ENCODE measurements at regions not wholly inside any gene's neighbourhood (a gene's known extent, or its start where the extent isn't known, plus 50 kb on each side); places are given as distances from the start of the nearest gene placed in this dataset.
A peak's percentile ranks its signal among the peaks of the same experiment; 100 is the strongest.

DNA sequence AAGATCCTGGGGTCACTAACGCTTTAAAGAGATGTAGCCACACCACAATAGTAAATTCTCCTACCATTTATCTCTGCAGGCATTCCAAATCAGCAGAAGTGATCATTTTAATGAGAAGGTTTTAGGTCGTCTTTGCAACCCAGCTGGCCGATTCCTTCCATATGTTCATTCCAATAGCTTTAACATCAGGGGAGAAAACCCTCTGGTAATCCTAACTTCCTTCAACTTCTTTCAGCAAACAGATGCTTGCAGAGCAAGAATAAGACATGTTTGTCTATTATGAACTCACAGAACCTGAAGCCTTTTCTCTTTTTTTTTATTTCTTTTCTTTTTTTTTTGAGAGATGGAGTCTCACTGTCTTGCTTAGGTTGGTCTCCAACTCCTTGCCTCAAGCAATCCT is 498.6 kb upstream of the SLITRK1 start:
- DNase-seq = no peak

DNA sequence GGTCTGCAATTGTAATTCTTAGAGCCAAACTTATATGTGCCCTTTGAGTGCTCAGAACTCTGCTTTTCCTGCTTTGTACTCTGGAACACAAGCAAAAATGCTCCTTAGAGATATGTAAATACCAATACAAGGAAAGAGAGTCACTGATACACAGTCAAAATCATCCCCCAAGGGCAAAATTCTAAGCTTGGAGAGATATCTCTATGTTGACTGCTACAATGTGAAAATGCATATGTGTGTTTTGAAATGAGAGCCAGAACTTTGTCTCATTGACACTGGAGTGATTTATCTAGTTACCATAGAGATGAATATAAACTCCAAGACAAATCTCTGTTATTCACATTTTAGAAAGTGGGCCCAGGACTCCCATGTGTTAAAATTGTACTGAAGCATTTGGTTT is 494.8 kb upstream of the SLITRK1 start:
- DNase-seq = no peak

DNA sequence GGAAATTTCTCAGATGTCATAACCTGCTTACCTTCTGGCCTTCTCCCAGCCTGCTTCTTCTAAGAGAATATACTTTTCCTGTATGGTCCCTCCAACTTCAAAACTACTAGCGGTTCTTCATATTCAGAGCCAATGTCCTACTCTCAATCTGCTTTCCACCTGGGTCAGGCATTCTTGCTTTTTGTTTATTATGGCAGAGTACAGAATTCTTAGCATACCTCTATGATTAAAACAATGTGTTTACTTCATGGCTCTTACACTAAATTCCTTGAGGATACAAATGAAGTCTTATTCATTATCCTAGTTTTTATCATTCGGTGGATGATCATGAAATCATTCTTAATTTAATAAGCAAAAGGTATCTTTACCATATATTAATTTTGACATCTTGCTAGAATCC is 484.2 kb upstream of the SLITRK1 start:
- DNase-seq = no peak

DNA sequence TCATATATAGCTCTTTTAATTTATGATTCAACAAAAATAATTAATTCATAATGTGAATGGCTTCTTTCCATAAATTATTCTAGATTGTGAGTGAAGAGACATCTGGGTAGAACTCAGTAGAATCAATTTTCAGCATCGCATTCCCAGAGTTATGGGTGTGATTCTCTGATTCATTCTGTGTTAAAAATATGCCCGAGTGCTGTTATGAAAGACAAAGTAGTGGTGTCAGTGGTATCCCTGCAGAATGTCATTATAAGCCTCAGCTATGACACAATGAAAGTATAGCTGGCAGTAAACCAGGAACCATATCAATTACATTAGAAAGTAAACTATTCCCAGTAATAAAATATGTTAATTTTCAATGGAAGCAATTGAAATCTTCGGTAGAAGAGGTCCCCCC is 480.5 kb upstream of the SLITRK1 start:
- no peak for DNase-seq

DNA sequence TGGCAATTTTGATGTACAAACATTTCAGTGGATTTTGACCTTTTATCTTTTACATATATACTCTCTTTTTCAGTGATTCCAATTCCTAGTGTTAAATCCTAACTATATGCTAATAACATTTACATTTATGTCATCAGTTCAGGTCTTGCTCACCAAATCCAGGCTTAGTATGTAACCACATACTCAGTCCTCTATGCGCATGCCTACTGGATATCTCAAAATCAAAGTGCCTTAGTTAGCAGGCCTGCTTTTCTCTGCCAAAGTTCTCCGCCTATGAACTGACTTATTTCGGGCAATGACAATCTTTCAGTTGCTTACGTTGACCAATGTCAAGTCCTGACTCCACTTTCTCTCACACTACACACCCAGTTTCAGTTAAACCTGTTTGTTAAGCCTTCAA is 478.5 kb upstream of the SLITRK1 start:
- no peak for DNase-seq

DNA sequence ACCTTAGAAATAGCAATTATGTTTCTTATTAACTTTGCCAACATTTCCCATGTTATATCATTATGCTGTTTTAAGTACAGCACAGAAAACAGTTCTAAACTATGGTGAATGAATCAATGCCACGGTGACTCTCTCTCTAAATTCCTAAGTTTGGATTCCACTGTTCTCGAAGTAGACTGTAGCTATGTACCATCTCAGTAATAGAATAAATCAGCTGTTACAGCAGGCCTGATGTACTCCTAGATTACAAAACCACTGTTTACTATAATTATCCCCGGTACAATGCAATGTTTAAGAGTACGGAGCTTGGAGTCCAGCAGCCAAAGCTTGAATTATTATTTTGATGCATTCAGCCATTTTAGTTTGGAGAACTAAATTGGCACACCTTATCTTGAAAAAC is 476.3 kb upstream of the SLITRK1 start:
- no peak for DNase-seq

DNA sequence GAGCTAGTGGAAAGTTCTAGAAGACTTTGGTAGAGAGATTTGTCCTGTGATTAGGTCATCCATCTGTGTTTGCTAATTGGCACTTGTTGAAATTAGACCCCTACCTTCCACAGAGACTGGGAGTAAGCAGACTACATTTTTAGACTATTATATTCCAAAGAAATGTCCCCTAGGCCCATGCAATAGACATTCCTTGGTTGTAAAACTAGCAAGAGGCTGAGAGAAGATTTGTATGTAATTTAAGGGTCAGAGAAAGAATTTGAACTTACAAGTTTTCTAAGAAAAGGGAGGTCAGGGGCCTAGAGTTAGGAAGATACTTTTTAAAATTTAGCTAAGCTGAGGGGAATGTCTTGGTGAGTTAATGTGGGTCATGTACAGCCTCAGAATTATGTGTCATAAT is 470.7 kb upstream of the SLITRK1 start:
- no peak for DNase-seq

DNA sequence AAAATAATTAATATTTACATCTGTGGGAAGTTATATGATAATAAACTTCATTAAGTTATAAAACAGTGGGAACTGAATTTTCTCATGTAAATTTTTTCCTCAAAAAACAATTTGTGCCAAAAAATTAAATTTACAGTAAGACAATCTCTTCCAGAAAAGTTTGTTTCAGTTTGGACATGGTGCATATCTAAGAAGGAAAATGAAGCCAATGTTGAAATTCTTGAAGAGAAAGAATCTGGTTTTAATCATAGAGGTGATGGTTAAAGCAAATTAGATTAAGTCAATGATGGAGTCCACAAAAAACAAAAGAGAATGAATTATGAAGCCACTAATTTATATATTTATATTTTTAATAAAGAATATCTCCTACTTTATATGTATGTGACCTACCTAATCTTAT is 457.2 kb upstream of the SLITRK1 start:
- DNase-seq = no peak

DNA sequence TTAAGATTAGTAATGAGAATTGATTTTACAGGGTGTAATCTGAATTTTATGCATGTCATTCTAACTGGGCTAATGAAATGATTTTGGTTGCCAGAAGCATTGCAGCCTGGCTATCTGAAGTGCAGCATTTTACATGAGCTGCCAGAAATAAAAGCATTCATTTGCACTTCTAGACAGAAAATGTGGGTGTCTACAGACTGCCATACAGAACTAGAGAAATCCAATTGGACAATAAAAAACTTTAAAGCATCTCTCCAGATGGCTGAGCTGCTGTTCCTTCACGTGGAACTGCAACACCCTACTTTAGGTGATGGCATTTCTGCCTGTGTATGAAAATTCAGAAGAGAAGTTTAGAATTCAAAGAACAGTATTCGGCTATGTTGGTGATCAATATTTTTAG is 450.1 kb upstream of the SLITRK1 start:
- DNase-seq = no peak

DNA sequence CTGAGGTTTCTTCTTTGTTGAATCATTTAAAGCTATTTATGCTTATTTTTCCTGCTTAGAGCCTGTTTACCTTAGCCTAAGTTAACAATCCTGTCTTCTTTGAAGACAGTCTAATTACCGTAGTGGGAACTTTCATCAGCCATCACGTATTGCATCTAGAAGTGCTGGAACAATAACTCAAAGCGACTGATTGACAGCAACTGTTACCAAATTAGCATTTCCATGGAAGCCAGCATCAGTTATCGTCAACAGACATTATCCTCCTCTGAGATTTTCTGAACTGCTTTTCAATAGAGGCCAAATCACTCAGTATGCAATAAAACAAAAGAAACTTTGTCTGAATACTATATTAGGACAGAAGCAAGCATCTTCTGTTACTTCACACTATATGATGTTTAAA is 433.3 kb upstream of the SLITRK1 start:
- DNase-seq = no peak

DNA sequence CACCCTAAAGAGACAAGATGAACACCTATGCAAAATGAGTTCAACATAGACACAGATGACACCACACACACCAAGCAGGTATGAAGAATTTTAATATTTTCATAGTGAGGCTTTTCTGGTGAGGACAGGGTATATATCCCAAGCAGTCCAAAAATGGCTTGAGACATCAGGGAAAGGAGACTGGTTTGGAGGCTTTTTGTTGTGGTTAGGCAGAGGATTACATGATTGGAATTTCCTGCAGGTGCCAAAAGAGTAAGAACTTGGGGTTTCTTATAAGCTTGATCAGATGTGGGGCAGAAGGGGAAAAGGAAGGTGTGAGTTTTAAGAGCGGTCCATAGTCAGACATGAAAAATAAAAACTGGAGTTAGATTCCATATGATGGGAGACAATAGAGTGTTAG is 420.8 kb upstream of the SLITRK1 start:
- no peak for DNase-seq

DNA sequence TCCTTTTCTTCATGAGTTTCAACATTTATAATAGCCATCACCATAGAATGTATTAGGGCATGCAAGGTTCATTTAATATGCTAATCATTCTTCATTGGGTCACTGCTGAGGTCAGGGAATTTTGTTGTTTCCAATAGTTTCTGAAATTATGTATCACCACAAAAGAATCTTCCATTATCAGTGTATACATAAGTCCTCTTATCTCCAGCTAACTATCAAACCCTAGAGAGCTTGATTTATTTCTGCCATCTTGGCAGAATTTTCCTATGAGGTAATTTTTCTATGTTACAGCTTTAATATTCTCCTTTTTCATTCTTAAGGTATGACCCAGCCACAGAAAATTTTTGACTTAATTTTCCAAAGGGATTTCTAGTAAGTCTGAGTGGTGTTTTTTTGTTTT is 415.0 kb upstream of the SLITRK1 start:
- DNase-seq = no peak

DNA sequence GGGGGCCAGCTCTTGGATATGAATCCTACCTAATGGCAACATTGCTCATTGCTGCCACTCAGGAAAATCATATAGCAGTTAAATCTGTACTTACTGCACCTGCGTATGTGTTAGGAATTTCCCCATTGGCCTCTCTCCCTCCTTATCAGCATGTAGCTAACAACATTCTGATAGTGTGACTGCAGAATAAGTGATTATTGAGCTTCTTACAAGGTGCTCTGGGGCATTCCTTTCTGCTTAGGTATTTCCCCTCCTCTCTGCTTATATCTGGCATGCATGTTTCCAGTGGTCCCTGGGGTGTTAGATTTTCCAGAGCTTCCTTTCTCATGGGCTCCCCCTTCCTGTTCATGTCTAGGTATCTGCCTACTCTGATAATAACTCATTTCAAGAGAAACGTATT is 414.1 kb upstream of the SLITRK1 start:
- no peak for DNase-seq

DNA sequence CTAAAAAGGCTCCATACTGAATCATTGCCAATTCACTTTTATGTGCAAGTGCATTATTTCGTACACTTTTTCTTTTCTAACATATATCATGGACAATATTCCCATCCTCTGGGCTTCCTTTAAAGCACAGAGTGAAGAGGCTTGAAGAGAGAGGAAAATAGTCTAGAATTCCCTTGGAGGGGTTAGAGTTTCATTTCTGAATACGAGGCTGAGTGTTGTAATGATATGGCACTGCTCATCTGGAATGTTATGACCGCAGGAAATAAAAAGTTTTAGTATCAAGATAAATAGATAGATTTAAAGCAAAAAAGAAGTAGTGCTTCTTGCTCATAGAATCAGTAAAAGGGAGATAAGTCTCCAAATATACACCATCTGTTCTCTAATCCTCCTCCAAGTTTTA is 412.3 kb upstream of the SLITRK1 start:
- DNase-seq = no peak

DNA sequence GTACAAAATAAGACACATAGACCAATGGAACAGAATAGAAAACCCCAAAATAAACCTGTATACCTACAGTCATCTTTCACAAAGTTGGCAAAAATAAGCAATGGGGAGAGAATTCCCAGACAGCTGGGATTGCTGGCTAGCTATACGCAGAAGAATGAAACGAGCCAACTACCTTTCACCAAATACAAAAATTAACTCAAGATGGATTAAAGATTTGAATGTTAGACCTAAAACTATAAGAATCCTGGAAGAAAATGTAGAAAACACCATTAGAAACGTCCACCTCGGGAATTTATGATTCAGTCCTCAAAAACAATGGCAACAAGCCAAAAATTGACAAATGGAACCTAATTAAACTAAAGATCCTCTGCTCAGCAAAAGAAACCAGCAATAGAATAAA is 408.1 kb upstream of the SLITRK1 start:
- no peak for DNase-seq

DNA sequence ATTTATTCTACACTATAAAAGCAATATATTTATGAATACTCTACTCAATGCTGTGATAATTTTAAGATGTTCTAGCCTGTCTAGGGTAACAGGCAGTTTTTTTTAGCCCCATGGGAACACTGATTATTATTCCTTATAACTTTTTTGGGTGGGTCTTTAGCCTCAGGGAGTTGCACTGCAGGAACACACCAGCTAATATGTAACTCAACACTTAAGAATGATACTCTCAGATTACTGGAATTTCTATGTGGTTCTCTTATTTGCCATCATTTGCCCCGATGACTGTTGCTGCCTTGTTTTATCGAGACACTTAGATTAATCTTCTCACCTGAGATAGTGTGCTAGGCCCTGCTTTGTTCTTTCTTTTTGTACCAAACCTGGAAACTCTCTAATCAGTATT is 396.9 kb upstream of the SLITRK1 start:
- no peak for DNase-seq

DNA sequence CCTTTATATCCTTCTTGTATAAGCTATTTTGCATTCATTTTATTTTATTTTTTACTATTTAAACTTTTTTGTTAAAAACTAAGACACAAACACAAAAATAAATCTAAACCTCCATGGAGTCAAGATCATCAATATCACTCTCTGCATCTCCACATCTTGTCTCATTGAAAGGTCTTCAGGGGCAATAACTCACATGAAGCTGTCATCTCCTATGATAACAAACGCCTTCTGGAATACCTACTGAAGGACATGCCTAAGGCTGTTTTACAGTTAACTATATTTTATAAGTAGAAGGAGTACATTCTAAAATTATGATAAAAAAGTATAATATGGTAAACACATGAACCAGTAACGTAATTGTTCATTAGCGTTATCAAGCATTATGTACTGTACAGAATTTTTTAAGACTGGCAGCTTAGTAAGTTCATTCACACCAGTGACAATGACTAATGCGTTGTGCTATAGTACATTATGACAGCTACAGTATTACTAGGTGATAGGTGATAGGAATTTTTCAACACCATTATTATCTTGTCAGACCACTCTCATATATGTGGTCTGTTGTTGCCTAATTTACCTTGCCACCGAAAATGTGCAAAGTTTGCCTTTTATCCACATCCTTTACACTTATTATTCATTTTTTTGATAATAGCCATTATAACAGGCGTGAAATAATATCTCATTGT is 390.7 kb upstream of the SLITRK1 start:
- DNase-seq = no peak

DNA sequence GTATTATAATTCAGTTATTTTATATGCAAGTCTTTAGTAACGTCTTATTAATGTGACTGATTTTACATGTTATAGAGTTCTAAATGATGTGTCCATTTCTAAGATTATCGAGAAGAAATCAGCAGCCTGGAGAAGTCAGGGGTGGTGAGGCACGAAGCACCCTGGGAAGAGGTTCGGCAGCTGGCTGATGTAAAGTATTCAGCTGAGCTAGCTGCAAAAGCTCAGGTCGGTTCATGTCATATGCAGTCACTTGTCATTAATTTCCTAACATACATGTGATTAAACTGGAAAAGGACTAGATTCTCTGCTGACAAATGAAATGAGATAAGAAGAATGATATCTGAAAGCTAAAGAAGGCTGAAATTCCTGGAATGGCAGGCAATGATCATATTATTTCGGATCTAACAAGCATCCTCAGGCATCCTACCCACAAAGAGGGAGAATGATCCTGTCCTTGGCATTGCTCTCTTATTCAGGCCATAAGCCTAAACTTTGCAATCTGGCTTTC is 383.0 kb upstream of the SLITRK1 start:
- DNase-seq = peak; percentile 20

DNA sequence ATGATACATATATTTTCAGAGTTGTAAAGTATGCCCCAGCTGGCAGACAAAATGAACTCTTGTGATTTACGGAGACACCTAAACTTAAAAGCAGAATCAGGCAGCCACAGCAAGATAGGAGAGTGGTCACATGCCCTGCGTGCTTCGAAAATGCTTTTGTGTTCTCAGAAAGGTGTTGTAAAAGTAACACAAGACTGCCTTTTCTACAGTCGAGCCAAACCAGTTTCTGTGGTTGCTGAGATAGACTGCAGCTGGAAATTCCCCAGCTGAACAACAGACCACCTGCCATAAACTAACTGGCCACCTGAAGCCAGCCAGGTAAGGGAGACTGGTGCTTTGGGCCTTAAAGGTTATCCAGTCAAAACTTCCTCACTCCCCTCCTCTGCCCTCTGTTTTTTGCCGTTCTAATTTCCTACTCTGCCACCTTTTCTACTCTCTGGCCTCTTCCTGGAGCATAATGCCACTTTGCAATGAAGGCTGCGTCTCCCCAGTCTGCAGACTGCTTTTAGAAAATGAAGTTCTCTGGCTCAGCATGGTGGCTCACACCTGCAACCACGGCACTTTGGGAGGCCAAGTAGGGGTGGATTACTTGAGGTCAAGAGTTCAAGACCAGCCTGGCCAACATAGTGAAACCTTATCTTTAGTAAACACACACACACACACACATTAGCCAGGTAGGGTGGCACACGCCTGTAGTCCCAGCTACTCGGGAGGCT is 381.2 kb upstream of the SLITRK1 start:
- no peak for DNase-seq

DNA sequence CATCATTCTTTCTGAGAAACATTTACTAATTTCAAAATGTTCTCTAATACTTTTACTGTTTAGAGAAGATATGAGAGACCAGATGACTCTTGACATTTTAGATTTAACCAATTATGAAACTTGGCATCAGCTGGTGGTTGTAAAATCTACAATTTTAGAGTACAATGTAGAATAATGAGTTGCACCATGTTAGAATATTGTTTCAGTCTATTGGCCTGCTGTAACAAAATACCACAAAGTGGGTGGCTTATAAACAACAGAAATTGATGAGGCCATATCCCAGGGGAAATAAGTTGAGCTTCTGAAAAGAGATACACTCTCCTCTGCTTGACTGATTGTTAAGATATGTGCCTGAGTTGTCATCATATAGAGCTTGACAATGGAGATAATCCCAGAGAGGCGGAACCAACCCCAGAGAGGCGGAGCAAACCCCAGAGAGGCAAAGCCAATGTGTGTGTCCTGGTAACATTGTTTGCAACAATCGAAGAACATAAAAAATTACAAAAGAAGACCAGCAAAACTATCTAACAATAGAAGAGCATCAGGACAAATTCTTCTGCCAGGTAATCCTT is 373.0 kb upstream of the SLITRK1 start:
- DNase-seq = no peak

DNA sequence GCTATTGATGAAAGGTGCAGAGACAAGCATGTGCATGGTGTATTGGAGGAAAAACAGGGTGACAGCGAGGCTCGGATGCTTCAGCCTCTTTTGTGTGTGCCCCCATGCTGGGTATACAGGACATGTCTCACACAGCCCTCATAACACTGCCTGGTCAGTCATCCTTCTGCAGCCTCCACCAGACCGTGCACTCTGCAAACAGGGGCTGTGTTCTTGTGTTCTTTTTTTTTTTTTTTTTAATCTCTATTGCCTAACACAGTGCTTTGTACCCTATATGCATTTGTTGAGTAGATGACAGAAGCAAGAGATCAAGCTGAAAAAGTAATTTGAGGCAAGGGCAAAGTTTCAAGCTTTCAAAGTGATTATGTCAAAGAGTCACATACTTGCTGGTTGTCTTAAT is 367.2 kb upstream of the SLITRK1 start:
- DNase-seq = no peak

DNA sequence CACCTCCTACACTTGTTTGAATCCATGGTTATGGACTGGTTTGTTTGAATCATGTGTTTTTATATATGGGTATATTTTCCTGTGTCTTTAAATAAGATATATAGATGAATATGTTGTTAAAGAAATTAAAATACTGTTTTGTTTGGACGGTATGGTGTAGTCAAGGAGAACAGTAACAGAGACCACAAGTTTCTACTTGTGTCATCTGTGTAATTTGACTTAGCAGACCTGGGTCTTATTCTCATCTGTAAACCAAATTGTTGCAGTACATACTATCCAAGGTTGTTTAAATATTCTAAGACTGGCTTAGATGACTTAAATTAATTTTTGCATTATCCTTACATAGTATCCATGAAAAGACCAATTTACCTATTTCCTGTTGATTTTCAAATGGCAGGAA is 361.1 kb upstream of the SLITRK1 start:
- DNase-seq = no peak

DNA sequence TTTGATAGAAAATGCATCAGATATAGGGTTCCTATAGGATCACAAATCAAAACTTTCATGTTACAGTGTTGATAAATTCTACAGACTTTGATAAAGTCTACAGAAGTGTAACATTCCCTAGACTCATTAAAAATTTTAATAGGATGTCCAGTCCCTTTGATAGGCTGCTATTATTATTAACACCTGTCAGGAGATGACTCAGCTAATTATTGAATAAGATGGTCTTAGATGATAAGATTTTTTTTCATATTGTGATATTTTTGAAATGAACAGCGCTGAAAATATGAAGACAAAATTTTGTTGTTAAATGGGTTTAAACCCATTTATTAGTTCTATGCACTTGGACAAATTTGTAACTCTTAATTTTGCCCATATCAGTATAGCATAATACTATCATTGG is 356.8 kb upstream of the SLITRK1 start:
- no peak for DNase-seq

DNA sequence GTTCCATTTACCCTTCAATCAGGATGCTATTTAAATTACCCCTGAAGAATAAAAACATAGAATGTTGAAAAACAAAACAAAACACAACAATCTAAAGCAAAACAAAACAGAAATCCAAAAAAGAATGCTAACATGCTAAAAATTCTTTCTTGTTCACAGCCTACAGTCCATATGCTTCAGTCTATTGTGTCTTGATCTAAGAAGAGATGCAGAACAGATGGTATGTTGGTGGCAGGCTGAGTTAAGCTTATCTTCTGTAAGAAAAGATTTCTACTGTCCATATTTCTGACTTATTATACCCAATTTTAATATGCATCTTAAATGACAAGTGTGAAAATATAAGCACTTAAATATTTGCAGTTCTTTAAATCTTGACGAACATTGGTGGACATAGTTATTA is 356.1 kb upstream of the SLITRK1 start:
- no peak for DNase-seq

DNA sequence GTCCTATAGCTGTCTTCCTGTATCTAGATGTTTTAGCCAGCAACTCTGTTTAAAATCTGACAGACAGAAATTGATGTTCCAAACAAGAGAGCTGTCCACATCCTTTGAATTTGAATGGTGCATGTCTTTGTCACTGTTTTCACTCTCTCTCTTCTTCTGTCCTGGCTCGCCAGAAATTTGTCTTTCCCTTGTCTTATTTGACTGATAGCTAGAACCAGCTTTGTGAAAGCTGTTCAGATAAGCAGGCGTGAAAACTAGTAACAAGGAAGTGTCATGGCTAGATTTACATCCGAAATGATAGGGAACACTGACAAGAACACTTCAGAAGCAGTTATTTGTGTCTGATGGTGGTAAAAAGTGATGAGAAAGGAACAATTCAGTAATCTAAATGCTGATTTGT is 354.9 kb upstream of the SLITRK1 start:
- no peak for DNase-seq

Measured in SHP77 treated with DMSO at 0.1 percent for 48 hours (cell line).